OCI-LY3 (cell line): ENCODE measurements at regions not wholly inside any gene's neighbourhood (a gene's known extent, or its start where the extent isn't known, plus 50 kb on each side); places are given as distances from the start of the nearest gene placed in this dataset.
"Not testable (repeated sequence)": the region's sequence is repeated elsewhere in the genome, so short reads cannot be mapped to it uniquely, and the experiment has no call there.

Source experiments
- H2AFZ ChIP-seq: fragments of 200-600, 300-600 bp; shearing (Covaris generic); 2 replicates; pipeline ENCODE4 v1.6.0; 2014; ENCODE audit warnings: antibody characterized with exemption, low read depth, low read length
- H3K27ac ChIP-seq: fragments of 200-600, 300-600 bp; sonication (generic); 2 replicates; pipeline ENCODE4 v1.5.1; 2014; ENCODE audit warnings: mild to moderate bottlenecking, low read length, moderate library complexity, mixed read lengths
- H3K27me3 ChIP-seq: fragments of 200-600, 300-600 bp; sonication (generic); 2 replicates; pipeline ENCODE4 v1.6.1; 2014; ENCODE audit warnings: low read depth, low read length, mixed read lengths
- H3K36me3 ChIP-seq: fragments of 200-600, 300-600 bp; sonication (generic); replicated peaks from 2 replicates; pipeline ENCODE3; 2014; ENCODE audit warnings: low read depth, low read length, mixed read lengths
- H3K4me1 ChIP-seq: fragments of 300-600, 200-600 bp; sonication (generic); 2 replicates; pipeline ENCODE4 v1.6.1; 2014; ENCODE audit warnings: low read length, mixed read lengths
- H3K4me2 ChIP-seq: fragments of 200-600, 300-600 bp; sonication (generic); 2 replicates; pipeline ENCODE4 v1.6.1; 2014; ENCODE audit warnings: low read length, mixed read lengths
- H3K4me3 ChIP-seq: fragments of 300-600, 200-600 bp; sonication (generic); 2 replicates; pipeline ENCODE4 v1.5.1; 2014; ENCODE audit warnings: antibody characterized with exemption, mild to moderate bottlenecking, low read length, moderate library complexity
- H3K79me2 ChIP-seq: fragments of 300-600, 200-600 bp; shearing (Covaris generic); 2 replicates; pipeline ENCODE4 v1.6.1; 2014; ENCODE audit warnings: mild to moderate bottlenecking, low read length, mixed read lengths
- H3K9ac ChIP-seq: fragments of 300-600, 200-600 bp; shearing (Covaris generic); 2 replicates; pipeline ENCODE4 v1.6.0; 2014; ENCODE audit warnings: mild to moderate bottlenecking, low read length, moderate library complexity
- H3K9me3 ChIP-seq: fragments of 200-600, 300-600 bp; shearing (Covaris generic); 2 replicates; pipeline ENCODE4 v1.6.1; 2014; ENCODE audit warnings: low read length, mixed read lengths; ENCODE audit not compliant: insufficient read depth
- H4K20me1 ChIP-seq: fragments of 200-600, 300-600 bp; sonication (generic); 2 replicates; pipeline ENCODE4 v1.6.1; 2016; ENCODE audit warnings: low read length, mixed read lengths; ENCODE audit not compliant: insufficient read depth
- EZH2phosphoT487 ChIP-seq: fragments of 200-600 bp; shearing (Covaris generic); IDR thresholded peaks from 2 replicates; pipeline ENCODE4 v1.6.1; 2018; ENCODE audit warnings: antibody characterized with exemption, mixed run types, low read depth
- TF ChIP-seq, protein P1 (sequence below): fragments of 200-600, 300-600 bp; sonication (generic); IDR thresholded peaks from 2 replicates; pipeline ENCODE4 v1.5.1; 2014; ENCODE audit warnings: antibody characterized with exemption, low read length, low read depth

DNA sequence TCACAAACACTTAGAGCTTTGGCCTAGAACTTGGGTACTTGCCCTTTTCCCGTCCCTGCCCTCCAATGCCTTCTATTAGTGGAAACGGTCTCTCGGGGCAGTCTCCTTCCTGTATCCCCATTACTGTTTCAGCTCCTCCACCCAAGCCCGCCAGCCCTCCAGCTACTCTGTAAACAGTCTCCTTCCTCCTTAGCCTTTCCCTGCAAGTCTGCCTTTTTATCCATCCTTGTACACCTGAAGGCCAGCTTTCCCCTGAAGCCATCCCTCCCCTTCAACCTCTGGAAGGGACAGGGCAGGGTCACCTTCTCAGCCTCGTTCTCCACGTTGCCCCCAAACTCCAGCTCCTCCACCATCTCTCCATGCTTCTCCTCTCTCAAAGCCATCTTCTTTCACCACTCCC lies 108.1 kb upstream of the ZNF746 start:
- Histone ChIP-seq H3K9ac (no peak overlapping the region), H3K36me3 (peaks cover 45% of the 10 kb centered on the region), H3K79me2 (no peaks in the 10 kb centered on the region), H3K4me1 (peaks cover 8% of the 10 kb centered on the region), H3K27ac (no peak overlapping the region), H3K4me2 (no peak overlapping the region), H3K4me3 (no peak overlapping the region), H3K27me3 (no peaks in the 10 kb centered on the region), H3K9me3 (no peaks in the 10 kb centered on the region), H2AFZ (no peak overlapping the region), H4K20me1 (peaks cover 24% of the 10 kb centered on the region)
- TF ChIP-seq, protein P1, sequence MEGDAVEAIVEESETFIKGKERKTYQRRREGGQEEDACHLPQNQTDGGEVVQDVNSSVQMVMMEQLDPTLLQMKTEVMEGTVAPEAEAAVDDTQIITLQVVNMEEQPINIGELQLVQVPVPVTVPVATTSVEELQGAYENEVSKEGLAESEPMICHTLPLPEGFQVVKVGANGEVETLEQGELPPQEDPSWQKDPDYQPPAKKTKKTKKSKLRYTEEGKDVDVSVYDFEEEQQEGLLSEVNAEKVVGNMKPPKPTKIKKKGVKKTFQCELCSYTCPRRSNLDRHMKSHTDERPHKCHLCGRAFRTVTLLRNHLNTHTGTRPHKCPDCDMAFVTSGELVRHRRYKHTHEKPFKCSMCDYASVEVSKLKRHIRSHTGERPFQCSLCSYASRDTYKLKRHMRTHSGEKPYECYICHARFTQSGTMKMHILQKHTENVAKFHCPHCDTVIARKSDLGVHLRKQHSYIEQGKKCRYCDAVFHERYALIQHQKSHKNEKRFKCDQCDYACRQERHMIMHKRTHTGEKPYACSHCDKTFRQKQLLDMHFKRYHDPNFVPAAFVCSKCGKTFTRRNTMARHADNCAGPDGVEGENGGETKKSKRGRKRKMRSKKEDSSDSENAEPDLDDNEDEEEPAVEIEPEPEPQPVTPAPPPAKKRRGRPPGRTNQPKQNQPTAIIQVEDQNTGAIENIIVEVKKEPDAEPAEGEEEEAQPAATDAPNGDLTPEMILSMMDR = no peak
- no peak for TF ChIP-seq EZH2phosphoT487

DNA sequence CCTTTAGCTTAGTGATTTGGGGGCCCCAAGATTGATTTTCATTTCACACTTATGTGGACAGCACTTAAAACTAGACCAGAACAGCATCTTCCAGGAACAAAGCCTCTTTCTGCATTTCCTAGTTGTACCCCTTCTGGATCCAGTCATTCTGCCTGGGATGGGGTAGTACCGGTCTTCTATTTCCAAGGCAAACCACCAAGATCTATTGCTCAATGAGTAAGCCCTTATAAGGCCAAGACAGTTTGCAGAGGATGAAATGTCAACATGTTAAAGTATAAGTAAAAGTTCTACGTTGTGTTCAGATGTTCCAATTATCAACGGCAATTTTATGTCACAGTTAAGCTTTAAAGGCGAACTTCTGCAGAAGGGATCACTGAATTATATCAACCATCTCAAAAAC lies 106.9 kb upstream of the ZNF746 start:
- peaks cover 25% of the 10 kb centered on the region for H4K20me1 ChIP-seq

DNA sequence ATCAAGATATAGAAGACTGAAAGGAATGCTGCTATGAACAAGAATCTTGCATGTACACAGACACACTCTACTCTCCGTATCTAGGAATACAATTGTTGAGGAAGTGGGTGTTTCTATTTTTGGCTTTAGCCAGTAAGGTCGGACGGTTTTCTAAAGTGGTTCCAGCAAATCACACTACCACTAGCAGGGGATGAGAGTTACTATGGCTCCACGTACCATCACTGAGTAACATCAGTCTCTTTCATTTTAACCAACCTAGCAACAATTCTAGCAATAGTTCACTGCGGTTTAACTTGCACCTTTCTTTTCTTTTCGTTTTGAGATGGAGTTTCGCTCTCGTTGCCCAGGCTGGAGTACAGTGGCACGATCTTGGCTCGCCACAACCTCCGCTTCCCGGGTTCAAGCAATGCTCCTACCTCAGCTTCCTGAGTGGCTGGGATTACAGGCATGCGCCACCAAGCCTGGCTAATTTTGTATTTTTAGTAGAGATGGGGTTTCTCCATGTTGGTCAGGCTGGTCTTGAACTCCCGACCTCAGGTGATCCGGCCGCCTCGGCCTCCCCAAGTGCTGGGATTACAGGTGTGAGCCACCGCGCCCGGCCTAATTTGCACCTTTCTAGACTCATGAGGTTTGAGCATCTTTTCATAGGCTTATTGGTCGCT lies 103.2 kb upstream of the ZNF746 start:
- peaks cover 35% of the 10 kb centered on the region for H4K20me1 ChIP-seq
- not testable (repeated sequence) for H3K79me2 ChIP-seq, H3K27me3 ChIP-seq, H2AFZ ChIP-seq, H3K9me3 ChIP-seq
- peak overlapping the region; percentile 37; the same call in 1 of the 2 replicates for H3K9ac ChIP-seq
- peak overlapping the region; percentile 92 for H3K4me2 ChIP-seq
- H3K4me3 ChIP-seq = peak overlapping the region; percentile 69
- H3K36me3 ChIP-seq = peaks cover 36% of the 10 kb centered on the region
- H3K27ac ChIP-seq = peak overlapping the region; percentile 64
- H3K4me1 ChIP-seq = peaks cover 28% of the 10 kb centered on the region

More for the DNA sequence above, 106.9 kb upstream of the ZNF746 start:
- H3K27me3 ChIP-seq = no peaks in the 10 kb centered on the region
- no peak for TF ChIP-seq EZH2phosphoT487
- TF ChIP-seq, protein P1 = no peak
- H2AFZ ChIP-seq = no peak overlapping the region
- H3K36me3 ChIP-seq = peaks cover 40% of the 10 kb centered on the region
- H3K9me3 ChIP-seq = no peaks in the 10 kb centered on the region
- H3K9ac ChIP-seq = no peak overlapping the region
- peaks cover 20% of the 10 kb centered on the region for H3K4me1 ChIP-seq
- H3K4me3 ChIP-seq = no peak overlapping the region
- no peak overlapping the region for H3K4me2 ChIP-seq
- no peaks in the 10 kb centered on the region for H3K79me2 ChIP-seq
- H3K27ac ChIP-seq = no peak overlapping the region

GRCh38 chr7:149599636-149600206 lies 102.1 kb upstream of the ZNF746 start:
- Histone ChIP-seq H2AFZ (no peak overlapping the region), H4K20me1 (peaks cover 35% of the 10 kb centered on the region), H3K79me2 (no peaks in the 10 kb centered on the region), H3K4me1 (peaks cover 28% of the 10 kb centered on the region), H3K4me3 (peak overlapping the region; percentile 69), H3K9me3 (no peaks in the 10 kb centered on the region), H3K9ac (peak overlapping the region; percentile 37; the same call in 1 of the 2 replicates), H3K27me3 (no peaks in the 10 kb centered on the region), H3K4me2 (peak overlapping the region; percentile 92), H3K36me3 (peaks cover 36% of the 10 kb centered on the region), H3K27ac (peak overlapping the region; percentile 64)
- TF ChIP-seq, protein P1 = no peak
- no peak for TF ChIP-seq EZH2phosphoT487
